Gastroesophageal sphincter (tissue), 4 donors: ENCODE measurements at regions not wholly inside any gene's neighbourhood (a gene's known extent, or its start where the extent isn't known, plus 50 kb on each side); places are given as distances from the start of the nearest gene placed in this dataset.
A peak's percentile ranks its signal among the peaks of the same experiment; 100 is the strongest.

Source experiments
- ATAC-seq: fragments of 150-250 bp; one replicate; pipeline ENCODE4 v1.9.1; 2016; ENCODE audit warnings: mild to moderate bottlenecking, moderate library complexity
- H3K27ac ChIP-seq, 4 donors: fragments of 200-600 bp; sonication (generic) in 3 of 4; 1 replicate in 3 of 4; 2 replicates in 1 of 4; pipeline ENCODE4 v1.5.1; 2016 to 2019
- H3K27me3 ChIP-seq: fragments of 200-600 bp; sonication (generic); one replicate; pipeline ENCODE4 v1.5.1; 2019
- H3K36me3 ChIP-seq, 2 donors: fragments of 200-600 bp; sonication (generic); one replicate each; pipeline ENCODE4 v1.5.1; 2019; ENCODE audit warnings: control low read depth in 1 of 2
- H3K4me1 ChIP-seq, 3 donors: fragments of 200-600 bp; sonication (generic); 1 replicate in 2 of 3; 2 replicates in 1 of 3; pipeline ENCODE4 v1.5.1; 2016 to 2019; ENCODE audit warnings: control low read depth in 2 of 3
- H3K4me3 ChIP-seq, 2 donors: fragments of 200-600 bp; sonication (generic); one replicate each; pipeline ENCODE4 v1.5.1; 2019; ENCODE audit warnings: mild to moderate bottlenecking in 1 of 2, moderate library complexity in 1 of 2
- H3K9me3 ChIP-seq, 3 donors: fragments of 200-600 bp; sonication (generic); one replicate each; pipeline ENCODE4 v1.5.1; 2017 to 2019; ENCODE audit warnings: control low read depth in 2 of 3
- EP300 ChIP-seq: sonication (generic); formaldehyde crosslinking; IDR thresholded peaks from one replicate; pipeline ENCODE4 v1.6.1; 2017; ENCODE audit warnings: antibody characterized with exemption, mild to moderate bottlenecking
- POLR2A ChIP-seq, 2 donors: fragments of 450-650 bp; IDR thresholded peaks; one replicate each; pipeline ENCODE4 v1.6.1; 2017; ENCODE audit warnings: antibody characterized with exemption in 2 of 2, mild to moderate bottlenecking in 2 of 2, moderate library complexity in 1 of 2
- POLR2AphosphoS5 ChIP-seq: sonication (generic); formaldehyde crosslinking; IDR thresholded peaks from one replicate; pipeline ENCODE4 v1.6.1; 2017; ENCODE audit warnings: antibody characterized with exemption
- WGBS, 2 donors: methylation state at CpG; one replicate each; pipeline ENCODE4 v1.1.5; 2018; ENCODE audit warnings: low coverage in 1 of 2; 5-methylcytosine and 5-hydroxymethylcytosine counted together
- TF ChIP-seq, protein P1 (sequence below), 4 experiments: fragments of 200-600 bp in 2 of 4; fragments of 450-650 bp in 2 of 4; sonication (generic) in 1 of 4; IDR thresholded peaks; one replicate each; pipeline ENCODE4 v1.5.1; 2017 to 2019; ENCODE audit warnings: antibody characterized with exemption in 4 of 4, mild to moderate bottlenecking in 2 of 4, moderate library complexity in 2 of 4

DNA sequence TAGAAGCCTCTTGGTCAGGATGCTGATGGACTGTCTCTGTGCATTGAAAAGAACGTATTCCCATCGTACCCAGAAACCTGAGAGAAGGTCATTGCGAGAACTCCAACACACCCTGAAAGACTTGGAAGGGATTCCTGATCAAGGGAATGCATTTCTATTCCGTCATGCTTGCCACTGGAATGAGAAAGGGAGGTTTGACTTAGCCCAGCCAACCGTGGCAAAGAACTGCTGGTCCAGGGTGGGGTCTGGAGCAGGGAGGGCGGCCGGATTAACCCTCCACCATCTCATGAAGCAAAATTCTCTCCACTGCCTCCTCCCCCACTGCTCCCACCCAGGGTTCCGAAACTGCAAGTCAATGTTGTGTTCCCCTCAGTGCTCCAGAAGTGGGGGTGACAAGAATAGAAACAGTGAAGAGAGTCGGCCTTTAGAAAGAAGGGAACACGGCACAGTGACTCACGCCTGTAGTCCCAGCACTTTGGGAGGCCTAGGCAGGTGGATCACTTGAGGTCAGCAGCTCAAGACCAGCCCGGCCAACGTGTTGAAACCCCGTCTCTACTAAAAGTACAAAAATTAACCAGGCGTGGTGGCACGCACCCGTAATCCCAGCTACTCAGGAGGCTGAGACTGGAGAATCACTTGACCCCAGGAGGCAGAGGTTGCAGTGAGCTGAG lies 137.5 kb upstream of the MGMT start:
- Histone ChIP-seq H3K9me3 (no peaks in the 10 kb centered on the region), H3K4me3 (no peak overlapping the region), H3K4me1 (no peaks in the 10 kb centered on the region), H3K27ac (no peak overlapping the region), H3K27me3 (peaks cover 43% of the 10 kb centered on the region), H3K36me3 (no peaks in the 10 kb centered on the region)
- TF ChIP-seq EP300 (no peak), POLR2AphosphoS5 (no peak), POLR2A (IDR thresholded peaks at IDR 0.05) (no peak)
- TF ChIP-seq, protein P1, sequence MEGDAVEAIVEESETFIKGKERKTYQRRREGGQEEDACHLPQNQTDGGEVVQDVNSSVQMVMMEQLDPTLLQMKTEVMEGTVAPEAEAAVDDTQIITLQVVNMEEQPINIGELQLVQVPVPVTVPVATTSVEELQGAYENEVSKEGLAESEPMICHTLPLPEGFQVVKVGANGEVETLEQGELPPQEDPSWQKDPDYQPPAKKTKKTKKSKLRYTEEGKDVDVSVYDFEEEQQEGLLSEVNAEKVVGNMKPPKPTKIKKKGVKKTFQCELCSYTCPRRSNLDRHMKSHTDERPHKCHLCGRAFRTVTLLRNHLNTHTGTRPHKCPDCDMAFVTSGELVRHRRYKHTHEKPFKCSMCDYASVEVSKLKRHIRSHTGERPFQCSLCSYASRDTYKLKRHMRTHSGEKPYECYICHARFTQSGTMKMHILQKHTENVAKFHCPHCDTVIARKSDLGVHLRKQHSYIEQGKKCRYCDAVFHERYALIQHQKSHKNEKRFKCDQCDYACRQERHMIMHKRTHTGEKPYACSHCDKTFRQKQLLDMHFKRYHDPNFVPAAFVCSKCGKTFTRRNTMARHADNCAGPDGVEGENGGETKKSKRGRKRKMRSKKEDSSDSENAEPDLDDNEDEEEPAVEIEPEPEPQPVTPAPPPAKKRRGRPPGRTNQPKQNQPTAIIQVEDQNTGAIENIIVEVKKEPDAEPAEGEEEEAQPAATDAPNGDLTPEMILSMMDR (IDR thresholded peaks at IDR 0.05) = no peak
- no peak for ATAC-seq
- WGBS, 2 donors = 73 to 78% methylated on average over 6 to 11 of the region's 17 CpGs

DNA sequence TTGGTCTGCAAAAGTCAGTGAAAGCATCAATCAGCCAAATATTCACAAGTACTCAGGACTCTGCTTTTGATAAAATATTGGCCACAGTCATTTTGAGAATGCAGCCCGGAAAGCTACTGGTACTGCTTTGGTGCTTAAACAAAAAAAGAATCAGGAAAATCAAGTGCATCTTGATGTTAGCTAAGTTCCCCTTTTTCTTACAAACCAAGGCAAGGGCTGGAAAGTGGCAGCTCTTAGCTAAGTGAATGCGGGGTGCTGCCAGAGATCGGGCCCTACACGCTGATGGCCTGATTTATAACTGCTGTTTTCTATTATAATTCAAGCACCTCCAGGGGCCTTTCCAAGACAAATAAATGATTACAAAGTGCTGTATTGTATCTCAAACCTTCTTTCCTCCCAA lies 136.8 kb upstream of the MGMT start:
- peaks cover 45% of the 10 kb centered on the region for H3K27me3 ChIP-seq
- no peaks in the 10 kb centered on the region for H3K36me3 ChIP-seq
- no peak overlapping the region for H3K4me3 ChIP-seq
- TF ChIP-seq, protein P1 (IDR thresholded peaks at IDR 0.05) = no peak
- TF ChIP-seq POLR2AphosphoS5 (no peak), POLR2A (IDR thresholded peaks at IDR 0.05) (no peak), EP300 (no peak)
- H3K4me1 ChIP-seq = no peaks in the 10 kb centered on the region
- WGBS, 2 donors = 83 to 86% methylated on average over 4 of the region's 4 CpGs
- no peak overlapping the region for H3K27ac ChIP-seq
- ATAC-seq = no peak
- H3K9me3 ChIP-seq = no peaks in the 10 kb centered on the region

DNA sequence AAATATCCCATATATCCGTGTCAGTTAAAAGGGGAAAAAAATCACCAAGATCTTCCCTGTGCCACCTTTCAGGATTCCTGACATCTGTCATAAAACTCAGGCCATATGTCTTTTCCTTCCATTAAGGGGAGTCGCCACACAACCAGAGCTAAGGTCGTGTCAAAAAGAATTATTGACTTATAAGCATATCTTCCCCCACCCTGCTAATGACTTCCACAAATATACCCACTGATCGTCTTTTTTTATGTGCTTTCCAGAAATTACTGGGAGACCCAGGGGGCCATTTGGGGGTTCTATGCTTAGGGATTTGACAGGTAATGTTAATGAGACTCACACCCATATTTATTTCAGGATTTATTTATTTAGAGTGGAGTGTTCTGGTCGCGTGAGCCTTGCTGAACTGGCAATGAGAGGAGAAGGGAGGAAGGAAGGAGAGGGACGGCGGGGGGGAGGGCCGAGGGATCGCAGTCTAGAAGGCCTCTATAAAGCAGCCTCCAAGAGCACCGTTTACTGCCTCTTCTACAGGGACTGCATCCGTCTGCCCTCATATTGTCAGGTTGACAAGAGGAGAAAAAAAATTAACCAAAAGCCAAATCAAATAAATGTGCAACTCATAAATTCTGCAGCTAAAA lies 135.7 kb upstream of the MGMT start:
- no peak overlapping the region for H3K4me3 ChIP-seq
- TF ChIP-seq, protein P1 (IDR thresholded peaks at IDR 0.05) = no peak
- TF ChIP-seq EP300 (no peak), POLR2AphosphoS5 (no peak), POLR2A (IDR thresholded peaks at IDR 0.05) (no peak)
- H3K36me3 ChIP-seq = no peaks in the 10 kb centered on the region
- peaks cover 38% of the 10 kb centered on the region for H3K27me3 ChIP-seq
- H3K4me1 ChIP-seq = no peaks in the 10 kb centered on the region
- ATAC-seq = no peak
- H3K27ac ChIP-seq = no peak overlapping the region
- WGBS, 2 donors = 71 to 75% methylated on average over 2 to 8 of the region's 12 CpGs
- H3K9me3 ChIP-seq = no peaks in the 10 kb centered on the region

DNA sequence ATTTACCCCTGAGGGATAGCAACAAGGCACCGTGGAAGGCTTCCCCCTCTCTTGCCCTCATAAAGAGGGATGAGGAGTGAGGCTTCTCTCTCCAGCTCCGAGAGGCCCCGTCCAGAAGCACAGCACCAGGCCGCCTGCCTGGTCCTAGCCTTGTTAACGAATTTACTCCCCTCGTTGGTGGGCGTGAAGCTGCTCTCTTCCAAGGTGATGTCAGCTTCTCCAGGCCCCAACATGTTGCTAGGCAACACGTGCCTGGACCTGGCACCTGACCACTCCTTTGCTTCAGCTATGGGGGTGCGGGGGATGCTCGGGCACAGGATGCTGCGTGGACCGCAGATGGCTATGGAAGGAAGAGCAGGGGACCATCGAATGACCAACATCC lies 135.2 kb upstream of the MGMT start:
- Histone ChIP-seq H3K9me3 (no peaks in the 10 kb centered on the region), H3K36me3 (no peaks in the 10 kb centered on the region), H3K4me1 (no peaks in the 10 kb centered on the region), H3K27ac (no peak overlapping the region), H3K27me3 (peaks cover 33% of the 10 kb centered on the region), H3K4me3 (no peak overlapping the region)
- no peak for ATAC-seq
- TF ChIP-seq POLR2AphosphoS5 (no peak), POLR2A (IDR thresholded peaks at IDR 0.05) (no peak), EP300 (no peak)
- TF ChIP-seq, protein P1 (IDR thresholded peaks at IDR 0.05) = no peak
- 90 to 96% methylated on average over 2 to 4 of the region's 13 CpGs for WGBS, 2 donors

DNA sequence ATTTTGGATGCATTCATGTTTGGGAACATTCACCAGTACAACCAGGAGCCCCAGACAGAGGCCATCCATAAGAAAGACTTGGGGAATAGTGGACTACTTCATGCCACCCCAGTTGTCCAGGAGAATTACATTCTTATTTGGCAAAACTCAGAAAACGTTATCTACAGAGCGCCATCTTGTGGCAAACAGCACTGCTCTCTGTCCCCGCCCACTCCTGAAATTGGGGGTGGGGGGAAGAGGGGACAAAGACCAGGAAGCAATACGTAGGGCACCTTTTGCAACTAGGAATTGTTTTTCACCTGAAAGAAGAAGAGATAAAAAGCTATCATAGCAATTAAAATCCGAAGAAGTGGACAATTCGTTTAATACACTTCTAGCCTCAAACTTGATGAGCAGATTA lies 134.6 kb upstream of the MGMT start:
- TF ChIP-seq EP300 = no peak
- TF ChIP-seq, protein P1 (IDR thresholded peaks at IDR 0.05) = peak in 1 of 4 experiments; percentile 32
- H3K9me3 ChIP-seq = no peaks in the 10 kb centered on the region
- no peak overlapping the region for H3K4me3 ChIP-seq
- no peak overlapping the region for H3K27ac ChIP-seq
- WGBS, 2 donors = 25 to 76% methylated on average over 2 to 6 of the region's 6 CpGs
- peaks cover 0 to 3% (median 0%) of the 10 kb centered on the region in 3 donors for H3K4me1 ChIP-seq
- H3K36me3 ChIP-seq = no peaks in the 10 kb centered on the region
- ATAC-seq = no peak
- peaks cover 29% of the 10 kb centered on the region for H3K27me3 ChIP-seq
